RWPE2 (cell line): ENCODE measurements at regions not wholly inside any gene's neighbourhood (a gene's known extent, or its start where the extent isn't known, plus 50 kb on each side); places are given as distances from the start of the nearest gene placed in this dataset.

Experiments used
- ATAC-seq: fragments of 200-7000 bp; cut with Tn5 transposase; 3 replicates; pipeline ENCODE4 v1.9.1; 2021; ENCODE audit warnings: low read depth
- DNase-seq: peaks from one replicate; pipeline ENCODE4 v3.0.0-alpha.2; 2020; ENCODE audit warnings: low spot score
- H3K27ac ChIP-seq: fragments of 450-650 bp; 2 replicates; pipeline ENCODE4 v1.5.1; 2017; ENCODE audit warnings: mild to moderate bottlenecking; ENCODE audit not compliant: poor library complexity, severe bottlenecking
- H3K27me3 ChIP-seq: fragments of 250-450 bp; sonication (Bioruptor Pico); 2 replicates; pipeline ENCODE4 v1.5.1; 2021; ENCODE audit warnings: mild to moderate bottlenecking, moderate library complexity; ENCODE audit not compliant: insufficient read depth, poor library complexity, severe bottlenecking
- H3K36me3 ChIP-seq: fragments of 250-450 bp; sonication (Bioruptor Pico); 2 replicates; pipeline ENCODE4 v1.5.1; 2020; ENCODE audit warnings: low read depth, mild to moderate bottlenecking, moderate library complexity
- H3K4me1 ChIP-seq: fragments of 250-450 bp; sonication (Bioruptor Pico); 2 replicates; pipeline ENCODE4 v1.5.1; 2021; ENCODE audit warnings: mild to moderate bottlenecking, moderate library complexity; ENCODE audit not compliant: insufficient read depth, poor library complexity, severe bottlenecking
- H3K4me3 ChIP-seq: fragments of 250-450 bp; sonication (Bioruptor Pico); 2 replicates; pipeline ENCODE4 v1.5.1; 2021; ENCODE audit warnings: mild to moderate bottlenecking, moderate library complexity; ENCODE audit not compliant: severe bottlenecking
- H3K9me3 ChIP-seq: fragments of 250-450 bp; sonication (Bioruptor Pico); 2 replicates; pipeline ENCODE4 v1.5.1; 2021; ENCODE audit warnings: mild to moderate bottlenecking, moderate library complexity; ENCODE audit not compliant: severe bottlenecking
- TF ChIP-seq, protein P1 (sequence below): fragments of 450-650 bp; IDR thresholded peaks from one replicate; pipeline ENCODE4 v1.5.1; 2017; ENCODE audit warnings: mild to moderate bottlenecking, moderate library complexity; ENCODE audit not compliant: poor library complexity, severe bottlenecking

DNA sequence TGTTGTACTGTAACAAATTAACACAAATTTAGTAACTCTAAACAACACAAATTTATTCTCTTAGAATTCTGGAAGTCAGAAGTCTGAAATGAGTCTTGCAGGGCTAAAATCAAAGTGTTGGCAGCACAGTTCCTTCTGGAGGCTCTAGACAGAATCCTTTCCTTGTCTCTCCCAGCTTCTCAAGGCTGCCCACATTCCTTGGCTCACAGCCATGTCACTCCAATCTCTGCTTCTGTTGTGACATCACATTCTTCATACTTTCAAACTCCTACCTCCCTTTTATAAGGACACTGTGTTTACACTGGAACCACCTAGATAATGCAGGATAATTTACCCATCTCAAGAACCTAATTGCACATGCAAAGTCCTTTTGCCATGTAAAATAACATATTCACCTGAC is 225.0 kb upstream of the PRMT6 start:
- H3K27ac ChIP-seq: no peak overlapping the region
- no peak for DNase-seq
- TF ChIP-seq, protein P1, sequence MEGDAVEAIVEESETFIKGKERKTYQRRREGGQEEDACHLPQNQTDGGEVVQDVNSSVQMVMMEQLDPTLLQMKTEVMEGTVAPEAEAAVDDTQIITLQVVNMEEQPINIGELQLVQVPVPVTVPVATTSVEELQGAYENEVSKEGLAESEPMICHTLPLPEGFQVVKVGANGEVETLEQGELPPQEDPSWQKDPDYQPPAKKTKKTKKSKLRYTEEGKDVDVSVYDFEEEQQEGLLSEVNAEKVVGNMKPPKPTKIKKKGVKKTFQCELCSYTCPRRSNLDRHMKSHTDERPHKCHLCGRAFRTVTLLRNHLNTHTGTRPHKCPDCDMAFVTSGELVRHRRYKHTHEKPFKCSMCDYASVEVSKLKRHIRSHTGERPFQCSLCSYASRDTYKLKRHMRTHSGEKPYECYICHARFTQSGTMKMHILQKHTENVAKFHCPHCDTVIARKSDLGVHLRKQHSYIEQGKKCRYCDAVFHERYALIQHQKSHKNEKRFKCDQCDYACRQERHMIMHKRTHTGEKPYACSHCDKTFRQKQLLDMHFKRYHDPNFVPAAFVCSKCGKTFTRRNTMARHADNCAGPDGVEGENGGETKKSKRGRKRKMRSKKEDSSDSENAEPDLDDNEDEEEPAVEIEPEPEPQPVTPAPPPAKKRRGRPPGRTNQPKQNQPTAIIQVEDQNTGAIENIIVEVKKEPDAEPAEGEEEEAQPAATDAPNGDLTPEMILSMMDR: no peak
- H3K4me1 ChIP-seq: no peaks in the 10 kb centered on the region
- no peaks in the 10 kb centered on the region for H3K9me3 ChIP-seq
- H3K36me3 ChIP-seq: no peaks in the 10 kb centered on the region
- H3K4me3 ChIP-seq: no peak overlapping the region
- H3K27me3 ChIP-seq: no peaks in the 10 kb centered on the region
- no peak for ATAC-seq

DNA sequence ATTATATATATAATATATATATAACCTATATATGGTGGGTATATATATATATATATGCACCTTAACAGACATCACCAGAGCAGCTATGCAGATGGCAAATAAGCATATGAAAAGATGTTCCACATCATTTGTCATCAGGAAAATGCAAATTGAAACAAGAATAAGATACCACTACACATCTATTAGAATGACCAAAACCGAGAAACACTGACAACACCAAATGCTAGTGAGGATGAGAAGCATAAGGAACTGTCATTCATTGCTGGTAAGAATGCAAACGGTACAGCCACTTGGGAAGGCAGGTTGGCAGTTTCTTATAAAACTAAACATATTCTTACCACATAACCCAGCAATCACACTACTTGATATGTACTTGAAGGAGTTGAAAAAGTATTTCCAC is 219.8 kb upstream of the PRMT6 start:
- Histone ChIP-seq H3K27me3 (no peaks in the 10 kb centered on the region), H3K4me3 (no peak overlapping the region), H3K27ac (no peak overlapping the region), H3K4me1 (no peaks in the 10 kb centered on the region), H3K9me3 (no peaks in the 10 kb centered on the region), H3K36me3 (no peaks in the 10 kb centered on the region)
- ATAC-seq: no peak
- TF ChIP-seq, protein P1: no peak
- DNase-seq: no peak

DNA sequence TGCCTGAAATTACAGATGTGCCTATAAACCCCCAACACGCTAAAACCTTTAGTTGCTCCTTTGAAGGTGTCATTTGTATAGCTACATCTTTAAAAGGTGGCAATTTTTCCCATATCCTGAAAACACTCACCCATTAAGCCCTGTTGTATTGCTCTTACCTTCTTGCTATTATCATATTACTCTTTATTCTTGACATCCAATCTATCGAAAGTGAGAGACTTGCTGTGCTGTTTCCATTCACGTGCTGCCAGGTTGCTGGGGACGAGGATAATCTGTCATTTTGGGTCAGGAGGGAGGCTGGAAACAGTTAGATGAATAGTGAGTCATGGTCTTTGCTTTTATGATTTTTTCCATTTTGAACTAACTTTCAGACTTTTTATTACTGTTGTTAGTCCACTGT is 213.0 kb upstream of the PRMT6 start:
- no peak for DNase-seq

DNA sequence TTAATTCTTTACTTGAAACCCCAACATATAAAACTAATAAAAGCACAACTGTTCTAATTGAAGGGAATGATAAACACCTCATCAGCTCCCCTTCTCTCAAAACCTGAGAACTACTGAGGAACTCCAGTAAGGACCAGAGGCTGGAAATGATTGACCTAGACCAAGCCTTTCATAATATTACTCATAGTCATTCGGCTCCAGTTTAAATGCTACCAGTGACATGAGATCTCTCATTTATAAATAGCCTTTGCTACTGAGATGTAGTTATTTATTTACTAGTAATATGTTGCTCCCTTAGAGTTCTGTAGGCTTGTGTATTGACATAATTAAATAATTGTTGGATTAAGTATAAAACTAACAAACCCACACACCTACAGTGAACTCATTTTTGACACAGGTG is 209.8 kb upstream of the PRMT6 start:
- TF ChIP-seq, protein P1: no peak
- Histone ChIP-seq H3K4me1 (no peaks in the 10 kb centered on the region), H3K36me3 (no peaks in the 10 kb centered on the region), H3K27ac (no peak overlapping the region), H3K4me3 (no peak overlapping the region), H3K9me3 (no peaks in the 10 kb centered on the region), H3K27me3 (no peaks in the 10 kb centered on the region)
- no peak for ATAC-seq
- no peak for DNase-seq

More for the DNA sequence above, 213.0 kb upstream of the PRMT6 start:
- H3K4me1 ChIP-seq: no peaks in the 10 kb centered on the region
- no peak for ATAC-seq
- TF ChIP-seq, protein P1: no peak
- H3K9me3 ChIP-seq: no peaks in the 10 kb centered on the region
- H3K36me3 ChIP-seq: no peaks in the 10 kb centered on the region
- H3K27me3 ChIP-seq: no peaks in the 10 kb centered on the region
- no peak overlapping the region for H3K4me3 ChIP-seq
- H3K27ac ChIP-seq: no peak overlapping the region

DNA sequence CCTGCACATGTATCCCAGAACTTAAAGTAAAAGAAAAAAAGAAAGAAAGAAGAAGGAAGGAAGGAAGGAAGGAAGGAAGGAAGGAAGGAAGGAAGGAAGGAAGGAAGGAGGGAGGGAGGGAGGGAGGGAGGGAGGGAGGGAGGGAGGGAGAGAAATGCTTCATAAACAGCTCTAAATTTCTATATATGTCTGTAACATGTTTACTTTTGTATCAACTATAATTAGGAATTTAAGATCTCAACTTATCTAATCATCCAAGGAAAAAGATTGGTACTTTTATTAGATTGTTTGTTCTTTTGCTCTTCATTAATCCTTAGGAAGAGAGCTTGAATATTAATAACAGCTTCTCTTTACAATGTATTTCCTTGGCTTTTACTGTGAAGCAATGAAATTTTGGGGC is 195.4 kb upstream of the PRMT6 start:
- no peak for DNase-seq
- Histone ChIP-seq H3K36me3 (no peaks in the 10 kb centered on the region), H3K27ac (no peak overlapping the region), H3K9me3 (no peaks in the 10 kb centered on the region), H3K27me3 (peaks cover 6% of the 10 kb centered on the region), H3K4me3 (no peak overlapping the region), H3K4me1 (no peaks in the 10 kb centered on the region)
- TF ChIP-seq, protein P1: no peak
- ATAC-seq: no peak
